22Rv1 (cell line): ENCODE measurements at regions not wholly inside any gene's neighbourhood (a gene's known extent, or its start where the extent isn't known, plus 50 kb on each side); places are given as distances from the start of the nearest gene placed in this dataset.

Source experiments
- ZFX ChIP-seq: fragments of 450-650 bp; IDR thresholded peaks from 2 replicates; pipeline ENCODE4 v1.6.1; 2017; ENCODE audit warnings: antibody characterized with exemption, borderline replicate concordance
- TF ChIP-seq, protein P1 (sequence below): fragments of 450-650 bp; IDR thresholded peaks from 2 replicates; pipeline ENCODE4 v1.5.1; 2017; ENCODE audit warnings: mild to moderate bottlenecking

GRCh38 chr16:85471469-85472431 is 141.4 kb upstream of the GSE1 start:
- TF ChIP-seq, protein P1, sequence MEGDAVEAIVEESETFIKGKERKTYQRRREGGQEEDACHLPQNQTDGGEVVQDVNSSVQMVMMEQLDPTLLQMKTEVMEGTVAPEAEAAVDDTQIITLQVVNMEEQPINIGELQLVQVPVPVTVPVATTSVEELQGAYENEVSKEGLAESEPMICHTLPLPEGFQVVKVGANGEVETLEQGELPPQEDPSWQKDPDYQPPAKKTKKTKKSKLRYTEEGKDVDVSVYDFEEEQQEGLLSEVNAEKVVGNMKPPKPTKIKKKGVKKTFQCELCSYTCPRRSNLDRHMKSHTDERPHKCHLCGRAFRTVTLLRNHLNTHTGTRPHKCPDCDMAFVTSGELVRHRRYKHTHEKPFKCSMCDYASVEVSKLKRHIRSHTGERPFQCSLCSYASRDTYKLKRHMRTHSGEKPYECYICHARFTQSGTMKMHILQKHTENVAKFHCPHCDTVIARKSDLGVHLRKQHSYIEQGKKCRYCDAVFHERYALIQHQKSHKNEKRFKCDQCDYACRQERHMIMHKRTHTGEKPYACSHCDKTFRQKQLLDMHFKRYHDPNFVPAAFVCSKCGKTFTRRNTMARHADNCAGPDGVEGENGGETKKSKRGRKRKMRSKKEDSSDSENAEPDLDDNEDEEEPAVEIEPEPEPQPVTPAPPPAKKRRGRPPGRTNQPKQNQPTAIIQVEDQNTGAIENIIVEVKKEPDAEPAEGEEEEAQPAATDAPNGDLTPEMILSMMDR, result 0 out of 2 replicates have a peak, but pooled peaks have one; percentile 13
- no peak for TF ChIP-seq ZFX
